Erythroblast (primary cell): ENCODE measurements at regions not wholly inside any gene's neighbourhood (a gene's known extent, or its start where the extent isn't known, plus 50 kb on each side); places are given as distances from the start of the nearest gene placed in this dataset.

Experiments
- DNase-seq, 2 experiments: peaks; one replicate each; lab custom pipeline; 2025; lab: John Stamatoyannopoulos, UW
- GATA1 ChIP-seq: IDR thresholded peaks from 2 replicates; pipeline ENCODE4 v1.6.1; 2011; ENCODE audit warnings: low read depth, mild to moderate bottlenecking, control low read depth, low read length, moderate library complexity
- POLR2A ChIP-seq: IDR thresholded peaks from 2 replicates; pipeline ENCODE4 v1.6.1; 2011; ENCODE audit warnings: mild to moderate bottlenecking, low read length

- TF ChIP-seq GATA1 (no peak), POLR2A (no peak)
- no peak for DNase-seq
Observed at GRCh38 chr17:77807051-77807745, 151.3 kb upstream of the TNRC6C start.

- no peak for DNase-seq
Observed at GRCh38 chr17:77807746-77808441, 150.6 kb upstream of the TNRC6C start.

GRCh38 chr17:77808686-77809425 lies 149.6 kb upstream of the TNRC6C start:
- no peak for TF ChIP-seq POLR2A
- TF ChIP-seq GATA1: no peak
- DNase-seq: no peak

More at GRCh38 chr17:77807746-77808441, 150.6 kb upstream of the TNRC6C start:
- no peak for TF ChIP-seq POLR2A
- TF ChIP-seq GATA1: no peak

GRCh38 chr17:77809814-77810213 lies 148.7 kb upstream of the TNRC6C start:
- no peak for TF ChIP-seq GATA1
- TF ChIP-seq POLR2A: no peak

GRCh38 chr17:77810536-77810935 lies 148.0 kb upstream of the TNRC6C start:
- TF ChIP-seq GATA1 (no peak), POLR2A (no peak)
- no peak for DNase-seq

More at GRCh38 chr17:77809814-77810213, 148.7 kb upstream of the TNRC6C start:
- no peak for DNase-seq

- TF ChIP-seq GATA1 (no peak), POLR2A (no peak)
- no peak for DNase-seq
Observed at GRCh38 chr17:77811521-77811920, 147.0 kb upstream of the TNRC6C start.

GRCh38 chr17:77814091-77814772 lies 144.3 kb upstream of the TNRC6C start:
- TF ChIP-seq GATA1 (no peak), POLR2A (no peak)
- DNase-seq: no peak

- TF ChIP-seq GATA1 (no peak), POLR2A (no peak)
- DNase-seq: no peak
Observed at GRCh38 chr17:77815127-77815905, 143.2 kb upstream of the TNRC6C start.

GRCh38 chr17:77817953-77818352 lies 140.6 kb upstream of the TNRC6C start:
- no peak for TF ChIP-seq POLR2A
- no peak for TF ChIP-seq GATA1
- DNase-seq: no peak

GRCh38 chr17:77819497-77819896 lies 139.0 kb upstream of the TNRC6C start:
- no peak for DNase-seq
- TF ChIP-seq POLR2A (no peak), GATA1 (no peak)

GRCh38 chr17:77821114-77821513 lies 137.4 kb upstream of the TNRC6C start:
- no peak for TF ChIP-seq POLR2A
- DNase-seq: peak in 1 of 2 experiments; percentile 11

GRCh38 chr17:77822302-77823030 lies 136.0 kb upstream of the TNRC6C start:
- no peak for DNase-seq
- TF ChIP-seq POLR2A (no peak), GATA1 (no peak)
